ENCODE measurements at regions not wholly inside any gene's neighbourhood (a gene's known extent, or its start where the extent isn't known, plus 50 kb on each side); places are given as distances from the start of the nearest gene placed in this dataset. TPM values are rescaled to one million over a fixed set of nuclear protein-coding genes. Genes with fewer than 3 reads are reported as not detected.

GRCh38 chr16:9695152-9695551 lies 487.1 kb downstream of the GRIN2A start:
- no peaks in the 10 kb centered on the region for H3K36me3 ChIP-seq (ENCODE audit: low read depth)
- WGBS, 2 experiments (ENCODE audit: low coverage in 1 of 2, low lambda C conversion rate in 2 of 2, missing lambda C conversion rate in 2 of 2) = 26% methylated on average over 3 of the region's 3 CpGs
- H3K27ac ChIP-seq = no peak overlapping the region
- H3K4me2 ChIP-seq (ENCODE audit: unreplicated experiment) = no peak overlapping the region
- H3K27me3 ChIP-seq (replicated peaks; ENCODE audit: insufficient read depth) = no peaks in the 10 kb centered on the region
- no peaks in the 10 kb centered on the region for H3K9me3 ChIP-seq (ENCODE audit: low read depth)
- H4K20me1 ChIP-seq (ENCODE audit: insufficient read depth) = no peaks in the 10 kb centered on the region
- H2AFZ ChIP-seq = no peak overlapping the region
- H3K4me3 ChIP-seq = no peak overlapping the region
- H3F3A ChIP-seq (ENCODE audit: insufficient read depth) = no peaks in the 10 kb centered on the region
- no peaks in the 10 kb centered on the region for H3K4me1 ChIP-seq (ENCODE audit: insufficient read depth)
- no peaks in the 10 kb centered on the region for H3K9me2 ChIP-seq (ENCODE audit: insufficient read depth)
- no peak for DNase-seq
- in situ Hi-C loops (cut with MboI) = no loop called here
- H3K9ac ChIP-seq = no peak overlapping the region
- TF ChIP-seq EZH2 (IDR thresholded peaks at IDR 0.05; ENCODE audit: insufficient read depth, poor library complexity, severe bottlenecking) = no peak
- TF ChIP-seq EZH2phosphoT487 (IDR thresholded peaks at IDR 0.05; ENCODE audit: insufficient read depth, low read depth) = no peak
- H3K79me2 ChIP-seq (ENCODE audit: insufficient read depth) = no peaks in the 10 kb centered on the region

Small RNAs in the stretch of these regions (small RNA-seq; reads per million reads assigned to genes)
- gene RNA5SP403 (ENCODE audit: low read depth, low replicate concordance) (0.19 reads per million), gene RNA5SP404 (ENCODE audit: low read depth, low replicate concordance) (not detected)
